ENCODE measurements at regions not wholly inside any gene's neighbourhood (a gene's known extent, or its start where the extent isn't known, plus 50 kb on each side); places are given as distances from the start of the nearest gene placed in this dataset.

DNA sequence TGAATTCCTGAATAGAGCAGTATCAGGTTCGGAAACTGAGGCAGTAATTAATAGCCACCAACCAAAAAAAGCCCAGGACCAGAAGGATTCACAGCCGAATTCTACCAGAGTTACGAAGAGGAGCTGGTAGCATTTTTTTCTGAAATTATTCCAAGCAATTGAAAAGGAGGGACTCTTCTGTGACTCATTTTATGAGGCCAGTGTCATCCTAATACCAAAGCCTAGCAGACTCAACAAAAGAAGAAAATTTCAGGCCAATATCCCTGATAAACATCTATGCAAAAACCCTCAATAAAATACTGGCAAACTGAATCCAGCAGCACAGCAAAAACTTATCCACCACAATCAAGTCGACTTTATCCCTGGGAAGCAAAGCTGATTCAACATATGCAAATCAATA is 202.3 kb upstream of the SLC16A7 start:
- ChIA-PET CTCF (interaction anchor here (1.1 to 1.5 kb wide), 2 partner anchors 10 to 12 kb away, joined by 3 to 5 read pairs; no protein-coding TSS in a partner anchor), POLR2A (ENCODE audit: unreplicated experiment) (no interaction called here)
- TF ChIP-seq RFX5 (IDR thresholded peaks at IDR 0.05; ENCODE audit: low read depth, low read length) (no peak), SMC3 (IDR thresholded peaks at IDR 0.05; ENCODE audit: low read depth, low read length) (no peak), MAZ (IDR thresholded peaks at IDR 0.05; ENCODE audit: borderline replicate concordance, low read depth, low read length) (no peak), FOS (IDR thresholded peaks at IDR 0.05; ENCODE audit: low read depth, low read length) (no peak), MAFK (IDR thresholded peaks at IDR 0.05; ENCODE audit: low read depth, low read length) (no peak), RAD21 (IDR thresholded peaks at IDR 0.05; ENCODE audit: low read length) (no peak), USF2 (IDR thresholded peaks at IDR 0.05; ENCODE audit: low read depth, low read length) (no peak), BHLHE40 (IDR thresholded peaks at IDR 0.05; ENCODE audit: low read depth, low read length) (no peak), MXI1 (IDR thresholded peaks at IDR 0.05; ENCODE audit: borderline replicate concordance, low read depth, low read length) (no peak), RCOR1 (IDR thresholded peaks at IDR 0.05; ENCODE audit: insufficient replicate concordance, low read length) (no peak), CTCF (conservative IDR thresholded peaks at IDR 0.05; ENCODE audit: low read depth, low read length) (no peak), POLR2A (IDR thresholded peaks at IDR 0.05; ENCODE audit: low read depth, low read length) (no peak), CHD1 (IDR thresholded peaks at IDR 0.05; ENCODE audit: low read depth, low read length) (no peak)
- TF ChIP-seq, protein P1, sequence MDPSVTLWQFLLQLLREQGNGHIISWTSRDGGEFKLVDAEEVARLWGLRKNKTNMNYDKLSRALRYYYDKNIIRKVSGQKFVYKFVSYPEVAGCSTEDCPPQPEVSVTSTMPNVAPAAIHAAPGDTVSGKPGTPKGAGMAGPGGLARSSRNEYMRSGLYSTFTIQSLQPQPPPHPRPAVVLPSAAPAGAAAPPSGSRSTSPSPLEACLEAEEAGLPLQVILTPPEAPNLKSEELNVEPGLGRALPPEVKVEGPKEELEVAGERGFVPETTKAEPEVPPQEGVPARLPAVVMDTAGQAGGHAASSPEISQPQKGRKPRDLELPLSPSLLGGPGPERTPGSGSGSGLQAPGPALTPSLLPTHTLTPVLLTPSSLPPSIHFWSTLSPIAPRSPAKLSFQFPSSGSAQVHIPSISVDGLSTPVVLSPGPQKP (IDR thresholded peaks at IDR 0.05; ENCODE audit: borderline replicate concordance, low read depth, low read length) = no peak
- Histone ChIP-seq H4K91ac (ENCODE audit: insufficient read depth, low read depth, low read length) (no peak overlapping the region), H4K8ac (ENCODE audit: low read depth in 2 of 2, low read length in 2 of 2) (no peak overlapping the region), H2AFZ (replicated peaks; ENCODE audit: low read length, poor library complexity) (no peak overlapping the region), H3K9me1 (ENCODE audit: insufficient read depth, low read length) (no peaks in the 10 kb centered on the region), H3K14ac (replicated peaks; ENCODE audit: low read depth, low read length) (no peak overlapping the region), H2BK5ac (ENCODE audit: low read depth, low read length, poor library complexity, severe bottlenecking) (no peak overlapping the region), H3K9ac (ENCODE audit: low read depth, low read length) (no peak overlapping the region), H3K4me2 (ENCODE audit: low read depth, low read length) (no peak overlapping the region), H3K27me3 (ENCODE audit: control insufficient read depth, insufficient read depth, low read length) (no peaks in the 10 kb centered on the region), H2BK120ac (ENCODE audit: low read depth, low read length) (no peak overlapping the region), H2AK5ac (ENCODE audit: low read depth, low read length) (no peak overlapping the region), H3K4ac (ENCODE audit: low read depth, low read length) (no peak overlapping the region), H3K56ac (ENCODE audit: extremely low read depth, insufficient read depth, low read length) (no peak overlapping the region), H3K27ac (ENCODE audit: insufficient read depth, low read length) (no peak overlapping the region), H3K4me1 (ENCODE audit: control insufficient read depth, insufficient read depth, low read length) (no peaks in the 10 kb centered on the region), H3K79me1 (ENCODE audit: low read depth in 1 of 2, low read length in 2 of 2) (no peaks in the 10 kb centered on the region), H4K20me1 (ENCODE audit: insufficient read depth, low read length) (no peaks in the 10 kb centered on the region), H3K9me3 (ENCODE audit: control insufficient read depth, insufficient read depth, low read length) (no peaks in the 10 kb centered on the region), H3K36me3 (ENCODE audit: control insufficient read depth, insufficient read depth, low read length) (no peaks in the 10 kb centered on the region), H2AK9ac (replicated peaks; ENCODE audit: low read depth, low read length, poor library complexity) (no peak overlapping the region), H2BK20ac (ENCODE audit: low read depth, low read length) (no peak overlapping the region), H4K5ac (ENCODE audit: low read depth, low read length) (no peak overlapping the region), H2BK15ac (ENCODE audit: low read depth, low read length) (no peak overlapping the region), H3K23ac (ENCODE audit: low read depth, low read length) (no peak overlapping the region), H3K4me3 (ENCODE audit: insufficient read depth, low read depth, low read length) (no peak overlapping the region), H3K18ac (ENCODE audit: low read depth, low read length) (no peak overlapping the region)
- in situ Hi-C loops (cut with MboI; ENCODE audit: low sequenced_read_pairs) = no loop called here
- BruUV-seq (replicated peaks) = no TSS peak
- dilution Hi-C loops (cut with HindIII; ENCODE audit: low sequenced_read_pairs, unreplicated experiment) = no loop called here
- DNase-seq (no peak), ATAC-seq (ENCODE audit: low read depth) (no peak)
- intact Hi-C loops (cut with micrococcal nuclease) = no loop called here
- WGBS, 2 experiments (ENCODE audit: extremely low coverage in 2 of 2, insufficient read length in 1 of 2) = no CpG with 5 or more reads among the region's 4 CpGs

Data from IMR-90 (cell line).